Adrenal gland (tissue), 5 donors: ENCODE measurements at regions not wholly inside any gene's neighbourhood (a gene's known extent, or its start where the extent isn't known, plus 50 kb on each side); places are given as distances from the start of the nearest gene placed in this dataset.
"Not testable (repeated sequence)": the region's sequence is repeated elsewhere in the genome, so short reads cannot be mapped to it uniquely, and the experiment has no call there.

Experiments used
- CTCF ChIP-seq, 6 experiments: fragments of 450-650 bp in 4 of 6; fragments of 200-600 bp in 2 of 6; sonication (generic) in 1 of 6; IDR thresholded peaks; 1 replicate in 5 of 6; 2 replicates in 1 of 6; pipeline versions ENCODE4 v1.5.1 to v1.8.0; 2016 to 2021; ENCODE audit warnings: antibody characterized with exemption in 6 of 6, mild to moderate bottlenecking in 2 of 6, moderate library complexity in 1 of 6
- POLR2A ChIP-seq, 2 donors: fragments of 450-650 bp; IDR thresholded peaks; one replicate each; pipeline ENCODE4 v1.6.1; 2017; ENCODE audit warnings: antibody characterized with exemption in 2 of 2, mild to moderate bottlenecking in 2 of 2, moderate library complexity in 1 of 2
- donor health status: DM: no; HTN: no; CAD: no.

DNA sequence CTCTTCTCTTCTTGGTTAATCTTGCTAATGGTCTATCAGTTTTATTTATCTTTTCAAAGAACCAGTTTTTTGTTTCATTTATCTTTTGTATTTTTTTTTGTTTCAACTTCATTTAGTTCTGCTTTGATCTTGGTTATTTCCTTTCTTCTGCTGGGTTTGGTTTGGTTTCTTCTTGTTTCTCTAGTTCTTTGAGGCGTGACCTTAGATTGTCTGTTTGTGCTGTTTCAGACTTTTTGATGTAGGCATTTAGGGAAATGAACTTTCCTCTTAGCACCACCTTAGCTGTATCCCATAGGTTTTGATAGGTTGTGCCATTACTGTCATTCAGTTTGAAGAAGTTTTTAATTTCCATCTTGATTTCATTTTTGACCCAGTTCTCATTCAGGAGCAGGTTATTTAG lies 107.0 kb upstream of the S1PR3 start:
- TF ChIP-seq CTCF, POLR2A (IDR thresholded peaks at IDR 0.05): not testable (repeated sequence)
